SJSA1 (cell line): ENCODE measurements at regions not wholly inside any gene's neighbourhood (a gene's known extent, or its start where the extent isn't known, plus 50 kb on each side); places are given as distances from the start of the nearest gene placed in this dataset.

ENCODE experiments used
- DNase-seq, 2 experiments: peaks; one replicate each; pipeline ENCODE4 v3.0.0-alpha.2; 2015 to 2020; ENCODE audit warnings: low spot score in 2 of 2, low read depth in 1 of 2
- H3K27ac ChIP-seq: fragments of 250-450 bp; sonication (Bioruptor Pico); 2 replicates; pipeline ENCODE4 v1.5.1; 2020; ENCODE audit warnings: mild to moderate bottlenecking, moderate library complexity
- H3K27me3 ChIP-seq: fragments of 250-450 bp; sonication (Bioruptor Pico); replicated peaks from 2 replicates; pipeline ENCODE4 v1.5.1; 2020; ENCODE audit warnings: mild to moderate bottlenecking, moderate library complexity
- H3K36me3 ChIP-seq: fragments of 250-450 bp; sonication (Bioruptor Pico); 2 replicates; pipeline ENCODE4 v1.5.1; 2020; ENCODE audit warnings: mild to moderate bottlenecking
- H3K4me1 ChIP-seq: fragments of 250-450 bp; sonication (Bioruptor Pico); replicated peaks from 2 replicates; pipeline ENCODE4 v1.6.1; 2021; ENCODE audit warnings: mild to moderate bottlenecking
- H3K4me3 ChIP-seq: fragments of 250-450 bp; sonication (Bioruptor Pico); 2 replicates; pipeline ENCODE4 v1.5.1; 2020; ENCODE audit warnings: mild to moderate bottlenecking
- H3K9me3 ChIP-seq: fragments of 250-450 bp; sonication (Bioruptor Pico); replicated peaks from 2 replicates; pipeline ENCODE4 v1.5.1; 2020; ENCODE audit warnings: mild to moderate bottlenecking

GRCh38 chr3:132787616-132788300 lies 65.5 kb upstream of the NPHP3 start:
- Histone ChIP-seq H3K36me3 (no peaks in the 10 kb centered on the region), H3K27ac (no peak overlapping the region), H3K9me3 (no peaks in the 10 kb centered on the region), H3K4me1 (no peaks in the 10 kb centered on the region), H3K4me3 (no peak overlapping the region), H3K27me3 (no peaks in the 10 kb centered on the region)
- no peak for DNase-seq

GRCh38 chr3:132786890-132787289 lies 64.7 kb upstream of the NPHP3 start:
- Histone ChIP-seq H3K4me3 (no peak overlapping the region), H3K27me3 (no peaks in the 10 kb centered on the region), H3K27ac (no peak overlapping the region), H3K9me3 (no peaks in the 10 kb centered on the region), H3K4me1 (no peaks in the 10 kb centered on the region), H3K36me3 (no peaks in the 10 kb centered on the region)
- DNase-seq: no peak

GRCh38 chr3:132785292-132785691 lies 63.1 kb upstream of the NPHP3 start:
- no peaks in the 10 kb centered on the region for H3K36me3 ChIP-seq
- no peaks in the 10 kb centered on the region for H3K4me1 ChIP-seq
- H3K4me3 ChIP-seq: no peak overlapping the region
- no peak for DNase-seq
- H3K27me3 ChIP-seq: no peaks in the 10 kb centered on the region
- no peaks in the 10 kb centered on the region for H3K9me3 ChIP-seq
- H3K27ac ChIP-seq: no peak overlapping the region

- H3K27me3 ChIP-seq: no peaks in the 10 kb centered on the region
- no peaks in the 10 kb centered on the region for H3K36me3 ChIP-seq
- H3K4me3 ChIP-seq: no peak overlapping the region
- no peak for DNase-seq
- no peaks in the 10 kb centered on the region for H3K4me1 ChIP-seq
- H3K9me3 ChIP-seq: no peaks in the 10 kb centered on the region
- H3K27ac ChIP-seq: no peak overlapping the region
These were observed 62.4 kb upstream of the NPHP3 start for GRCh38 chr3:132784502-132785025.

- H3K4me1 ChIP-seq: no peaks in the 10 kb centered on the region
- DNase-seq: no peak
- no peaks in the 10 kb centered on the region for H3K27me3 ChIP-seq
- no peaks in the 10 kb centered on the region for H3K9me3 ChIP-seq
- H3K27ac ChIP-seq: no peak overlapping the region
- H3K4me3 ChIP-seq: no peak overlapping the region
- H3K36me3 ChIP-seq: no peaks in the 10 kb centered on the region
These were observed 60.9 kb upstream of the NPHP3 start for GRCh38 chr3:132783152-132783551.

- H3K4me1 ChIP-seq: no peaks in the 10 kb centered on the region
- H3K27ac ChIP-seq: no peak overlapping the region
- H3K27me3 ChIP-seq: no peaks in the 10 kb centered on the region
- H3K36me3 ChIP-seq: no peaks in the 10 kb centered on the region
- DNase-seq: no peak
- H3K9me3 ChIP-seq: no peaks in the 10 kb centered on the region
- no peak overlapping the region for H3K4me3 ChIP-seq
These were observed 59.7 kb upstream of the NPHP3 start for GRCh38 chr3:132781922-132782321.

- Histone ChIP-seq H3K4me3 (no peak overlapping the region), H3K27me3 (no peaks in the 10 kb centered on the region), H3K36me3 (no peaks in the 10 kb centered on the region), H3K4me1 (no peaks in the 10 kb centered on the region), H3K27ac (no peak overlapping the region), H3K9me3 (no peaks in the 10 kb centered on the region)
- DNase-seq: no peak
These were observed 55.0 kb upstream of the NPHP3 start for GRCh38 chr3:132777171-132777570.

GRCh38 chr3:132773071-132773619 lies 50.9 kb upstream of the NPHP3 start:
- Histone ChIP-seq H3K27ac (no peak overlapping the region), H3K36me3 (no peaks in the 10 kb centered on the region), H3K27me3 (no peaks in the 10 kb centered on the region), H3K4me1 (no peaks in the 10 kb centered on the region), H3K4me3 (no peak overlapping the region), H3K9me3 (no peaks in the 10 kb centered on the region)
- DNase-seq: no peak

- no peak for DNase-seq
- no peak overlapping the region for H3K4me3 ChIP-seq
- no peaks in the 10 kb centered on the region for H3K9me3 ChIP-seq
- no peaks in the 10 kb centered on the region for H3K4me1 ChIP-seq
- H3K36me3 ChIP-seq: no peaks in the 10 kb centered on the region
- no peak overlapping the region for H3K27ac ChIP-seq
- H3K27me3 ChIP-seq: no peaks in the 10 kb centered on the region
These were observed 50.0 kb upstream of the NPHP3 start for GRCh38 chr3:132772252-132772651.
